ENCODE measurements at regions not wholly inside any gene's neighbourhood (a gene's known extent, or its start where the extent isn't known, plus 50 kb on each side); places are given as distances from the start of the nearest gene placed in this dataset.

- no peak for DNase-seq (ENCODE audit: low read depth in 2 of 2)
Observed at GRCh38 chr13:31686670-31687425, 52.5 kb upstream of the RXFP2 start.
